ENCODE measurements at regions not wholly inside any gene's neighbourhood (a gene's known extent, or its start where the extent isn't known, plus 50 kb on each side); places are given as distances from the start of the nearest gene placed in this dataset.

DNA sequence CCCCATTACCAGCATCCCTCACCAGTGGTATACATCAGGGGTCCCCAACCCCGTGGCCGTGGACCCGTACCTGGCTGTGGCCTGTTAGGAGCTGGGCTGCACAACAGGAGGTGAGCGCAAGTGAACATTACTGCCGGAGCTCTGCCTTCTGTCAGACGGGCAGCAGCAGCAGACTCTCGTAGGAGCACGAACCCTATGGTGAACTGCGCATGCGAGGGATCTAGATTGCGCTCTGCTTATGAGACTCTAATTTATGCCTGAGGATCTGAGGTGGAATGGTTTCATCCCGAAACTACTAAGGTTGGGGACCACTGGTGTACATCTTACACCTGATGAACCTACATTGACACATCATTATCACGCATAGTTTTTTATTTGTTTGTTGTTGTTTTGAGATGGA is 52.8 kb upstream of the DHX15 start:
- H3K27ac Mint-ChIP-seq, result no peak overlapping the region
- CTCF ChIA-PET, result no interaction called here
- H3K27me3 Mint-ChIP-seq, result peaks cover 7% of the 10 kb centered on the region
- no peaks in the 10 kb centered on the region for H3K36me3 Mint-ChIP-seq (ENCODE audit: low read depth)
- intact Hi-C loops (cut with micrococcal nuclease), result no loop called here
- TF ChIP-seq, protein P1, sequence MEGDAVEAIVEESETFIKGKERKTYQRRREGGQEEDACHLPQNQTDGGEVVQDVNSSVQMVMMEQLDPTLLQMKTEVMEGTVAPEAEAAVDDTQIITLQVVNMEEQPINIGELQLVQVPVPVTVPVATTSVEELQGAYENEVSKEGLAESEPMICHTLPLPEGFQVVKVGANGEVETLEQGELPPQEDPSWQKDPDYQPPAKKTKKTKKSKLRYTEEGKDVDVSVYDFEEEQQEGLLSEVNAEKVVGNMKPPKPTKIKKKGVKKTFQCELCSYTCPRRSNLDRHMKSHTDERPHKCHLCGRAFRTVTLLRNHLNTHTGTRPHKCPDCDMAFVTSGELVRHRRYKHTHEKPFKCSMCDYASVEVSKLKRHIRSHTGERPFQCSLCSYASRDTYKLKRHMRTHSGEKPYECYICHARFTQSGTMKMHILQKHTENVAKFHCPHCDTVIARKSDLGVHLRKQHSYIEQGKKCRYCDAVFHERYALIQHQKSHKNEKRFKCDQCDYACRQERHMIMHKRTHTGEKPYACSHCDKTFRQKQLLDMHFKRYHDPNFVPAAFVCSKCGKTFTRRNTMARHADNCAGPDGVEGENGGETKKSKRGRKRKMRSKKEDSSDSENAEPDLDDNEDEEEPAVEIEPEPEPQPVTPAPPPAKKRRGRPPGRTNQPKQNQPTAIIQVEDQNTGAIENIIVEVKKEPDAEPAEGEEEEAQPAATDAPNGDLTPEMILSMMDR (IDR thresholded peaks at IDR 0.05), result no peak
- DNase-seq (no peak), ATAC-seq (ENCODE audit: low read depth) (no peak)
- H3K4me1 Mint-ChIP-seq, result no peaks in the 10 kb centered on the region
- POLR2A ChIA-PET, result no interaction called here
- no peak overlapping the region for H3K4me3 Mint-ChIP-seq
- H3K9me3 Mint-ChIP-seq, result no peaks in the 10 kb centered on the region

DNA sequence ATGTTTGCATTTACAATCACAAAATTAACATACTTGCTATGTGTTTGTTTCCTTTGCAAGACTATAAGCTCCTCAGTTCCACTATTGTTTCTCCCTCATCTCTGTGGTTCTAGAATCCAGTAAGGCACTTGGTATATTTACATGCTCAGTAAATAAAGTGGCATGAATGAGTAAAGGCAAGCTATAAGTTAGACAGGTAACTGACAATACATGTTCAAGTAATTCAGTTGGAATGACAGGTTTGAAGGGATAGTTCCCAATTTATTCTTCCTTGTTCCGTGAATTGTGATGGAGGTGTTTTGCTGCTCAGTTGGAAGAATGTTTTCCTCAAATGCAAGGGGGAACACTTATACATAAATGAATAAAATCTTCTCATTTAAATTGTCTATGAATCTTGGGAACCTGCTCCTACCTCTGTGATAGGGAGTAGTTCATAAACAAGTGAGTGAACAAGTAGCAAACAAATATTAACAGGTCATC is 54.1 kb upstream of the DHX15 start:
- Mint-ChIP-seq H3K27me3 (peaks cover 2% of the 10 kb centered on the region), H3K9me3 (no peaks in the 10 kb centered on the region), H3K27ac (no peak overlapping the region), H3K4me1 (no peaks in the 10 kb centered on the region), H3K4me3 (no peak overlapping the region), H3K36me3 (ENCODE audit: low read depth) (no peaks in the 10 kb centered on the region)
- TF ChIP-seq, protein P1 (IDR thresholded peaks at IDR 0.05), result no peak
- CTCF ChIA-PET, result no interaction called here
- DNase-seq (no peak), ATAC-seq (ENCODE audit: low read depth) (no peak)
- intact Hi-C loops (cut with micrococcal nuclease), result no loop called here
- POLR2A ChIA-PET, result no interaction called here

DNA sequence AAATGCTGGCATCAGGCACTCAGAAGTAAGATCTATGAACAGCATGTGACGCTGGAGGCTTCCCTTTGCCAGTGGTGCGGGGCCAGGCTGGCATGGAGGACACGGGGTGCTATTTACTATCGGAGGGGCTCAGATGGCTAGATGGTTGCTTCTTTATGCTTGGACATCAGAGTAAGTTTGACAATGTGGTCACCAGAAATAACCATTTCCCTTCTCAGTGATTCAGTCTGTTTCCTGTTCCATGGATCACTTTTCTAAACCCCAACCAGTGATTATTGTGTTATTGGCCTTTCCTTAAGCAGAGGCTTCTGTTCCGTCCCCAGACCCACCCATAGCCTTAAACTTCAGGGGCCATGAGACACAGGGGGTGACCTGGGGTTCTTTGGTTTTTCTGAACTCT is 55.4 kb upstream of the DHX15 start:
- Mint-ChIP-seq H3K27ac (no peak overlapping the region), H3K4me3 (no peak overlapping the region), H3K4me1 (no peaks in the 10 kb centered on the region), H3K27me3 (peaks cover 2% of the 10 kb centered on the region), H3K9me3 (no peaks in the 10 kb centered on the region), H3K36me3 (ENCODE audit: low read depth) (no peaks in the 10 kb centered on the region)
- TF ChIP-seq, protein P1 (IDR thresholded peaks at IDR 0.05), result no peak
- CTCF ChIA-PET, result no interaction called here
- ATAC-seq (ENCODE audit: low read depth) (no peak), DNase-seq (no peak)
- POLR2A ChIA-PET, result no interaction called here
- intact Hi-C loops (cut with micrococcal nuclease), result no loop called here

DNA sequence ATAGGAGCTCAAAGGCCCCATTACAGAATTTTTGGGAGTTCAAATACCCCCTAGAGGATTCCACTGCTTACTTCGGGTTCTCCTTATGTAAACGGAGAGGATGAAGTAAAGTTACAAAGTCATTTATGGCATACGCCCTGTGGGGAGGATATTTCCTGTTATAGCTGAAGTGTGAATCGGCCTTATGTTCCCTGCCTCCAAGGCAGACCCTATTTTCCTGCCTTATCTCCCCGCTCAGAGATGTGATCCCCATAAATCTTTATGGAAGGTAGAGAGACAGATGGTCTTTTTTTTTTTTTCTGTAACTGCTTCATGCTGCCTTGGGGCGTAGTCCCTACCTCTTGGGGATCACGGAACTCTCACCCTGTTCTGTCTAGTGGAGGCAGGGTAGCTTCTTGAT is 56.0 kb upstream of the DHX15 start:
- no peak for ATAC-seq (ENCODE audit: low read depth)
- no peak for DNase-seq
- TF ChIP-seq, protein P1 (IDR thresholded peaks at IDR 0.05), result no peak
- H3K9me3 Mint-ChIP-seq, result no peaks in the 10 kb centered on the region
- no peaks in the 10 kb centered on the region for H3K4me1 Mint-ChIP-seq
- no peaks in the 10 kb centered on the region for H3K36me3 Mint-ChIP-seq (ENCODE audit: low read depth)
- intact Hi-C loops (cut with micrococcal nuclease), result no loop called here
- no peak overlapping the region for H3K27ac Mint-ChIP-seq
- H3K27me3 Mint-ChIP-seq, result peaks cover 3% of the 10 kb centered on the region
- H3K4me3 Mint-ChIP-seq, result no peak overlapping the region
- ChIA-PET CTCF (no interaction called here), POLR2A (no interaction called here)

DNA sequence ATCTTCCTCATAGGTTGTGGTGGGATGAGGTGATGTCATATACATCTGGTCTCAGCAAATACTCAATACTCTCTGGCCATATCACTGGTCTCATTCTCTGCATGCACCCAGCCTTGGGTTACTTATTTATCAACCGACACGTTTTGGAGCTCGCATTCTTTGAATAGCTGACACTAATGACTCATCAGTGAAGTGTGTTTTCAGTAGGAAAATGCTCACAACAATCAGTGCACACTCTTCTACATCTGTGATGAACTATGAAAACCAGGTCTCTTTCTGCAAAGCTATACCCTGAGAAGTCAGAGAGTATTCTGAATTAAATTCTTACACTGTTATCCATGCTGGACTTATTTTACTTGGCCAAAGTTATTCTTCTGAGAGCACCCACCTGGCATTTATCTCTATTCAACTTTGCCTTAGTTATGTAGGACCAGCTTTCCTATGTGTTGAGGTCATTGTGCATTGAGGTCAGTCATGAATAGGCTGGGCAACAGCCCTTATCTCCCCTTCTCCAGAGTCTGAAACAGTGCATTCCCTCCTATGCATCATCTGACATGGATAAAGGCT is 58.7 kb upstream of the DHX15 start:
- ATAC-seq (ENCODE audit: low read depth) (no peak), DNase-seq (no peak)
- ChIA-PET CTCF (no interaction called here), POLR2A (no interaction called here)
- no peak overlapping the region for H3K4me3 Mint-ChIP-seq
- no peak overlapping the region for H3K27ac Mint-ChIP-seq
- H3K27me3 Mint-ChIP-seq, result peaks cover 17% of the 10 kb centered on the region
- TF ChIP-seq, protein P1 (IDR thresholded peaks at IDR 0.05), result no peak
- H3K36me3 Mint-ChIP-seq (ENCODE audit: low read depth), result no peaks in the 10 kb centered on the region
- no peaks in the 10 kb centered on the region for H3K9me3 Mint-ChIP-seq
- no peaks in the 10 kb centered on the region for H3K4me1 Mint-ChIP-seq
- intact Hi-C loops (cut with micrococcal nuclease), result no loop called here

All from activated B cell treated with CpG ODN at 0.5 μM for 24 hours (primary cell).